ENCODE measurements at regions not wholly inside any gene's neighbourhood (a gene's known extent, or its start where the extent isn't known, plus 50 kb on each side); places are given as distances from the start of the nearest gene placed in this dataset.
"Not testable (repeated sequence)": the region's sequence is repeated elsewhere in the genome, so short reads cannot be mapped to it uniquely, and the experiment has no call there.

DNA sequence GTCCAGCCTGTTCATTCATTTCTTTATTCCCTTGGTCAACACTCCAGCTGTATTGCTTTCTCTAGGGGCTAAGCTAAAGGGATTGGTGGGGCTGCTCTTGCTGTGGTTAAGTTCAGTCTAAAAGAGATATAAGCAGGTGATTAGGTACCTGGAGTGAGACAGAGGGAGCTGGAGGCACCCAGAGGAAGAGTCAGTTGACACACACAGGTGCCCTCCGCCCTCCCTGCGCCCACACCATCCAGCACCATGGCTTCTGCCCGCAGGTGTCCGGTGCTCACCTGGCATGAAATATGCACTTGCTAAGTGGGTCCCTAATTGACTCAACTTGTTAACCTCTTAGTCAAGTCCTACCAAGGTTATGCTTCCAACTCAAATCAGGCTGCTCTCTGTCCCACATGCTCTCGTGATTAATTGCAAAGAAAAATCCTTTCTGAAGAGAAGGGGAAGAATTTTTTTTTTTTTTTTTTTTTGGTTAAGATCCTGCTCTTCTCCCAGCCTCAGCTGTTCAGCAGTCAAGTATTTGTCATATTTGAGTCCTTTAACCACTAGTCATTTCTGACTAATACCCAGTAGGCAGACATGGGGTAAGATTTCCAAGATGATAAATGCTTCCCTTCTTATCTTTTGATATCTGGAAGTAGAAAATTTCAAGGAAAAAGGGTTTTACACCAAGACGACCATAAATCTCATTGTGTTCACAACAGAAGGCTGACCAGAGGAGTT lies 199.8 kb upstream of the WSCD1 start:
- FAIRE-seq, result no peak

DNA sequence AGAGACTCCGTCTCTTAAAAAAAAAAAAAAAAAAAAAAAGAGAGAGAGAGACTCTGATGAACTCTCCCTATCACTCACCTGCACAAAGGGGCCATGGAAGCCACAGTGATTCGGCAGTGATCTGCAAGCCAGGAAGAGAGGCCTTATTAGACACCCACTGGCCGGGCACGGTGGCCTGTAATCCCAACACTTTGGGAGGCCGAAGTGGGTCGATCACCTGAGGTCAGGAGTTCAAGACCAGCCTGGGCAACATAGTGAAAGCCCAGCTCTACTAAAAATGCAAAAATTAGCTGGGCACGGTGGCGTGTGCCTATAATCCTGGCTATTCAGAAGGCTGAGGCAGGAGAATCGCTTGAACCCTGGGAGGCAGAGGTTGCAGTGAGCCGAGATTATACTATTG lies 198.5 kb upstream of the WSCD1 start:
- no peak for FAIRE-seq

GRCh38 chr17:5872831-5873230 lies 197.3 kb upstream of the WSCD1 start:
- FAIRE-seq, result no peak

- FAIRE-seq, result no peak
Observed at GRCh38 chr17:5873781-5874180, 196.4 kb upstream of the WSCD1 start.

DNA sequence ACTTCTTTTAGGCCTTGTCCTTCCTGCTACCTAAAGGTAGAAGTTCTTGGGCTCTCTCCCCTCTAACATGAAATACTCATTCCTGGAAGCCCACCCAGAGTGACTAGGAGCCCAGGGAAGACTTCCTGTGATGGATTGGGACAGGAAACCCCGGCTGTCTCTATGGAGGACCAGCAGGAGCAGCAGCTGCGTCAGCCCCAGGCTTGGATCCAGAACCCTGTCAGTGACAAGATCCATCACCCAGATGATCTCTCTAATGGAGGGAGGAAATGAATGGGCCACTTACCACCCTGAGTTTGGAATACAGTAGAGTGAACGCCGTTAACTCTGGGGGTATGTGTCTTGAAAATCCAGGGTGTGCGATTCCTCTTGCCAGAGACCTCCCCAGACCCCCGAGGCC lies 195.7 kb upstream of the WSCD1 start:
- FAIRE-seq, result no peak

- no peak for FAIRE-seq
Observed at GRCh38 chr17:5877366-5877765, 192.8 kb upstream of the WSCD1 start.

DNA sequence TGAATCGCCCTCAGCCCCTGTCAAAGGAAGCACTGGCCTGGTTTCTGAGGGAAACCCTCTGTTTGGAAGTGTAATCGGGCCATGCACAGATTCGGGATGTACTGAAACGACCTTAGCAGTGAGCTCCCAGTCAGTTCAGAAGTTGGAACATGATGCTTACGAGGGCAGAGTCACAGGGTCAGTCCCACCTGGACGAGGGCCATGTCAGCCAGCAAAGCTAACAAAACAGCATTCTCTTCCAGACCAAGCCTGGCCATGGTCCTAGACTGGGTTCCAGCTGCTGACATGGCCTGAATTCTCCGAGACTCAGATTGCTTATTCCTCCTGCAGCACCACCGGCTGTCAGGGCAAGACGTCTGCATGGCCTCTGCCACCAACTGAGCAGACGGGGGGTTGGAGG lies 192.2 kb upstream of the WSCD1 start:
- no peak for FAIRE-seq

GRCh38 chr17:5881849-5882248 lies 188.3 kb upstream of the WSCD1 start:
- no peak for FAIRE-seq

GRCh38 chr17:5883775-5884665 lies 186.2 kb upstream of the WSCD1 start:
- no peak for FAIRE-seq

DNA sequence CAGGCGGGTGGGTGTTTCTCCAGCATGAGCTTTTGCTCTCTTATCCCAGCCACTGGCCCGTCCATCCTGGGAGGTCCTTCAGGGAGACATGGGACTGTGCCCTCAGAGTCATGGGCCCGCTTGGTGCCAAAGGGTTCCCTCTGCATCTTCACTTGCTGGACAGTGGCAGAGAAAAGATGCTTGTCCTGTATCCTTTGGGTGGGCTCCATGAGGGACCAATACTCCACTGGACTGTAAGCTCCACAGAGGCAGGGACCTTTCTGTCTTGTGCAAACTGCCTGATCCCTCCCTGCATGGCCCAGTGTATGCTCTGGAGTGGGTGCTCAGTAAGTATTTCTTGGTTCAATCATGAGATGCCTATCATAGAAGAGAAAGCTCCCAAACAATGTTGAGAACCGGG lies 184.8 kb upstream of the WSCD1 start:
- FAIRE-seq, result no peak

GRCh38 chr17:5888811-5889210 lies 181.4 kb upstream of the WSCD1 start:
- FAIRE-seq, result no peak

DNA sequence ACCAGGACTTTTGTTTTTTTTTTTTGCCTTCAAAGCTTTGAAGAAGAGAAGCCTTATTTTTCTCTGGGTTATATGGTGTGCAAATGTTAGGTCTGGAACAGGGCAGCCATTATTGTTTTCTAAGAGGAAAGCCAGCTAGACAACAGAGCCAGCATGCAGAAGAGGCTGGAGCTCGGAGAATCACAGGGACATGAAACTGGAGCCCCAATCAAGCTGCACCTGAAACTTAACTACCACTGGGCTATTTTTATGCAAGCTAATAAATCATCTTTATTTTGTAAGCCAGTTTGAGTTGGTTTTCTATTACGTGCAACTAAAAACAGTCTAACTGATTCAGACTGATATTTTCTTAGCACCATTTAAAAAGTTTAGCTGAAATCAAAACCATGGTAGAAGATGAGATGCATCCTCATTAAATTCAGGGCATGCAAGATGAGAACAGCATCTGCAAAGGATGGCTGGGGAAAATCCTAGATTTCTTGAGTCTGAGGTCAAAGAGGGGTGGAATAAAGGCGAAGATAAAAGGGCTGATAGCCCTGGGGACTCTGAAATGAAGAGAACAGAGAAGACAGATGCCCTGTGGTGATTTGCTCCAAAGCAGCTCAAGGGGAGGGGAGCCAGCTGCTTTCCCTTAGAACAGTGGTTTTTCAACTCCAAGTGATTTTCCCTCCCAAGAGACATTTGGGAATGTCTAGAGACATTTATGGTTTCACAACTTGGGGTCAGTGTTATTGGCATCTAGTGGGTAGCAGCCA lies 177.1 kb upstream of the WSCD1 start:
- no peak for FAIRE-seq

DNA sequence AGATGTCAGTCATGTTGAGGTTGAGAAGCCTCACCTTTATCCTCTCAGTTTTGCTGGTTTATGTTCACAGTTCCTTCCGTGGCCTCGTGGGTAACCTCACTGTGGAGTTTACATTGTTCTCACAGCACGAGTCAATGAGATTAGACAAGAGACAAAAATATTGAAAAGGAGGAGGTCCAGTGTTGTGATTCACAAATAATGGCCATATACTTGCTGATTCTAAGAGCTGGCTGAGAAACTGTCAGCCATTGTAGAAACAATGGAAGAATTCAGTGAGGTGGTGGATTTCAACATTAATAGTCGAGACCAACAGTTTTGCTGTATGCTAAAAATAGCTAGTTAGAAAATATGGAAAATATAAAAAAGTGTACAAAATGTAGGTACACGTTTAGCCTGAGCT lies 176.4 kb upstream of the WSCD1 start:
- no peak for FAIRE-seq

GRCh38 chr17:5895276-5895675 lies 174.9 kb upstream of the WSCD1 start:
- FAIRE-seq, result no peak

DNA sequence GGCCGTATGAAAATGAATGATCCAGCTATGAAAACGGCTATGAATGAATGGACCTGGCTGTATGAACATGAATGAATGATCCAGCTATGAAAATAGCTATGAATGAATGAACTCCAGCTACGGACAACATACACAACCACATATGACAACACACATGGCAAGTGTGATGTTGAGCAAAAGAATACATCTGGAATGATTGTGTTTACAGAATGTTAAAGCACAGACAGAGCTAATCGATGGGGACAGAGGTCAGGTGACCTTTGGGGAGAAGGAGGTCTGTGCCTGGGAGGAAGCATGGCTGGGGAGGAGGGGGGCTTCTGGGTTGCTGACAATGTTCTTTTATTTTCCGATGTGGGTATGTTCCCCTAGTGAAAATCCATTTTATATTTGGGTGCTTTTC lies 174.0 kb upstream of the WSCD1 start:
- no peak for FAIRE-seq

DNA sequence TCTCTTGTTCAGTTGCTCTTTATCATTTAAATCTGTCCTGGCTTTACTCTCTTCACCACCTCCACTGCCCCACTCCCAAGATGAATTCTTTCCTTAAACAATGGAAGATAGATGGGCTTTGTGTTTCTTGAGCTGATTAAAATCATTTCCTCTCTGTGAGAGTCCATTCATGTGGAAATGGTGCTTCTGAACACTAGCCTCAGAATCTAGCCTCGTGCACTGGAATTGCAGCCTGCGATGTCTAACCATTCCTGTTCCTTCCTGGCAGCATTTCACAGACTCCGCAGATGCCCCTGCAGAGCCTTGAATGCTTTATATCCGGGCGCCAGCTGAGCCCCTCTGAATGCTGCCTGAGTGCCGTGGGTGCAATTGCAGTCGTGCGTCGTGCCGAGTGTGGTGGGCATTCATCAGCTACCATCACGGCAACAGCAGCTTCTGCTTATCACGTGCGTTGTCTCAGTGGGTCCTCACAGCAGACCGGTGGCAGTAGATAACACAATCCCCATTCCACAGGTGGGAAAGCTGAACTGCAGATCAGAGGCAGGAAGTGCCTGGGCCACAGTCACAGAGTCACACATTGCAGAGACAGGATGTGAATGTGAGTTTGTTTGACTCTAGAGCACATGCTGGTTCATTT lies 172.8 kb upstream of the WSCD1 start:
- no peak for FAIRE-seq

- not testable (repeated sequence) for FAIRE-seq
Observed at GRCh38 chr17:5897981-5898380, 172.2 kb upstream of the WSCD1 start.

GRCh38 chr17:5898406-5898805 lies 171.8 kb upstream of the WSCD1 start:
- no peak for FAIRE-seq

DNA sequence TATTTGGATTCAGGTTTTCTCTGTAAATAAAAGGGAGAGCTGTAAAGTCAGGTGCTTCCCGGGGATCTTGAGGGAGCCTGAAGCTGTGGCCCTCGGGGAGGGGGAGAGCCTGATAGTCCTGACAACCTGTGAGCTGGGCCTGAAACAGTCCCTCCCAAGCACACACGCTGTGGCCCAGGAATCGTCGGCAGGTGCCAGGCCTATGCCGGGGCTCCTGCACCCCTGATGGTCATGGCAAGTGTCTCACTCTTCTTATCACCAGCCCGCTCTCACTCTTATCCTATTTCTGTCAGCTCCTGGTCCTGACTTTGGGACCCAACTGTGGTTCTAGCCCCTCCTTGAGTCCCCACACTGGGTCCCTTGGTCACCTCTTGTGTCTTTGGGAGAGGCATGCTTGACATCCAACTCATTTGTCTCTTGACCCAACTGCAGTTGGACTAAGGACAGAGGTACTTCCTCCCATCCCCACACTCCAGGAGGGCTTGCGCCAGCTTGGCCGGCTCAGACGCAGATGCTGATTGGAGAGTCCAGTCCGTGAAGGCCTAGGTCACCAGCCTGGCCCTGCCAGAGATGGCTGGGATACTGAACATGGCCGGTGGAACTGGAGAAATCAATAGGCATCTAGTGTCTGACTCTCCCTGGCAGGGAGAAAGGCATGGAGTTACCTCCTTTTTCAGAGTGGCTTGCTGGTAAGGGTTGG lies 170.5 kb upstream of the WSCD1 start:
- no peak for FAIRE-seq

DNA sequence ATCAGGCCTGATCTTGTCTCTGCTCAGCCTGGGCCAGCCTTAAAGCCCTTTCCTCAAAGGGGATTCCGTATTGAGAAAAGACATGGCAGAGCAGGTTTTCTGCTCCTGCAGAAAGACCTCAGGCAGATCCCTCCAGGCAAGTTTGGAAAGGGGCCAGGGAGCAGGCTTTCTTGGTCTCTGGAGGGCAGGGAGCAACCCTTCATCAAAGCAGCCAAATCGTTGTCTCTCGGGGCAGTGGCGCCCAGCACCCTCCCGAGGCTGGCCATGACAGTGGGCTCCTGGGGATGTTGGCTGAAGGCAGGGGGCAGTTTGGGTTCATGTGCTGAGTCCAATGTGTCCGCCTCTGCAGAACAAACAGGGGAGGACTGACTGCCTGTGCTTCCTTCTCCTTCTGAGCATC lies 168.4 kb upstream of the WSCD1 start:
- FAIRE-seq, result no peak

GRCh38 chr17:5902181-5903140 lies 167.7 kb upstream of the WSCD1 start:
- no peak for FAIRE-seq

Measured in islet of Langerhans (tissue), 1 donor.